ENCODE measurements at regions not wholly inside any gene's neighbourhood (a gene's known extent, or its start where the extent isn't known, plus 50 kb on each side); places are given as distances from the start of the nearest gene placed in this dataset.

- DNase-seq = no peak
Observed at GRCh38 chr12:43665091-43665490, 93.5 kb downstream of the PUS7L start.

DNA sequence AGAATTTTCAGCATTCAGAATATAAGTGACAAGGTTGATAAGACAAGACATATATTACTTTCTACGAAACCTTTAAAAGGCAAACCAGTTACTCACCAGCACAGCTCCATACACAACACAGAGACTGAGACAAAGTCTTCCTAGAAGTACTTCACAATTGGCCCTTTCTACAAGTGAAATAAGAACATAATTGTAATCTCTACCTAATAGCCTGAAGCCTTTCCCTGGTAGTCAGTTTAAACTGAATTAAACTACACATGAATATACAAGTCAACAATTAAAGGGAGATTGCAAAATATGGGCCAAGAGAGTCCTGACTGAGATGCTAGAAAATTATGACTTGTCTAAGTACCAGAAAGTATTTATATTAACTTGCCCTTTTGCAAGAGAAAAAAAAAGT is 95.9 kb downstream of the PUS7L start:
- DNase-seq = no peak

GRCh38 chr12:43655586-43655985 is 103.0 kb downstream of the PUS7L start:
- peak; percentile 7 for DNase-seq

- no peak for DNase-seq
Observed at GRCh38 chr12:43653917-43654316, 101.9 kb upstream of the ADAMTS20 start.

- no peak for DNase-seq
Observed at GRCh38 chr12:43653289-43653915, 101.4 kb upstream of the ADAMTS20 start.

DNA sequence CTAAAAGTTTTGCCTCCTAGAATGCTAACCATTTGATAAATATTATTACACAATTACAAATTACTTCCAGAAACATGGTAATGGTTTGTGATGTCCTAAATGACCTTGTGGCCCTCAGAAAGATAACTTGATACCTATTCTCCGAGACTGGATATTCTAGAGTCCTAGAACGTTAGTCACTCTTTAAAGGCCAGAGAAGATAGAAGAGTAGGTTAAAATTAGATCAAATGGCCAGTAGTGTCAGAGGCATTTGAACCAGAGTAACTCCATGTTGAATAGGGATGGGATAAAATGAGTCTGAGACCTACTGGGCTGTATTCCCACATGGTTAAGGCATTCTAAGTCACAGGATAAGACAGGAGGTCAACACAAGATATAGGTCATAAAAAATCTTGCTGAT is 96.6 kb upstream of the ADAMTS20 start:
- DNase-seq = no peak

- no peak for DNase-seq
Observed at GRCh38 chr12:43638806-43639205, 86.8 kb upstream of the ADAMTS20 start.

DNA sequence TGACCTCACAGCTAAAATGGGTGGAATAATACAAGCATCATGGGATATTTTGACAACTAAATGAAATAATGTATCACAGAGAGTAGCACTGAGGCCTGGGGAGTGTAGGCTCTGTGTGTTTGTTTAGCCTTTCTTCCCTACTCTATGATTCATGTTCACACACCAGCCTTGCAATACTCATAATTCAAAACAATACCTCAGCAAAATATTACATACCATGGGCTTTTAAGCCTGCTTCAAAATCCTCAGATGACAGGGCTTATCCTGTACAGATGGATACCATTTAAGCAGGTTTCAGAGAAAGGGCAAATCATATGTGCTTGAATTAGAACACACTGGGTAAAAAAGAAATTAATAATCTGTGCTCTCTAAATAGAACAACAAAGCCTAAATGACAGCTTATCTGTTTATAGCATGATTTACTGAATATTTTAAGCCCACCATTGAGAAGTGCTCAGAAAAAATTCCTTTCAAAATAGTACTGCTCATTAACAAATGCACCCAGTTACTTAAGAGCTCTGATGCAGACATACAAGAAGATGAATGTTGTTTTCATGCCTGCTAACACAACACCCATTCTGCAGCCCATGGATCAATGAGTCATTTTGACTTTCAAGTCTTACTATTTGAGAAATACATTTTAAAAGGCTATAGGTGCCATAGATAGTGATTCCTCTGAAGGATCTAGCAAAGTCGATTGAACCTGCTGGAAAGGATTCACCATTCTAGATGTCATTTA is 84.9 kb upstream of the ADAMTS20 start:
- no peak for DNase-seq

- DNase-seq = no peak
Observed at GRCh38 chr12:43621262-43621661, 69.3 kb upstream of the ADAMTS20 start.

DNA sequence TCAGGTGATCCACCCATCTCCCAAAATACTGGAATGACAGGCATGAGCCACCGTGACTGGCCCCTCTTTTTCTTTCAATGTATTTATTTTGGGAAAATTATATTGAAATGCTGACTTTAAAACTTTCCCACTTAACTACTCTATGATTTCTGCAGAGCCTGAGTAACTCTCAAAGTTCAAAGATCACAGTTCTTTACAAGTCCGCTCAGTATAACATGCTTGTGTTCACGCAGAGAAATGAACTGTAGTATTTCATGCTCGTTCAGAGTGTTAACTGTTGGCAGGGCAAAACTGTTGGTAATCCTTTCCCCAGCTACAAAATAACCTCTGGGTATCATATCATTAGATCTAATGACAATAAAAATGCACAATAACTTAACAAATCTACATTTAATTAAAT is 50.7 kb upstream of the ADAMTS20 start:
- DNase-seq = no peak
